Keratinocyte (primary cell): ENCODE measurements at regions not wholly inside any gene's neighbourhood (a gene's known extent, or its start where the extent isn't known, plus 50 kb on each side); places are given as distances from the start of the nearest gene placed in this dataset.

Experiments
- DNase-seq: peaks from one replicate; pipeline ENCODE4 v3.0.0-alpha.2; 2011; ENCODE audit warnings: low read depth, missing footprints, low spot score
- FAIRE-seq: peaks from 2 replicates; lab custom pipeline; 2011; peaks lifted over from hg19 to GRCh38; lab: Jason Lieb, UNC
- H2AFZ ChIP-seq: 2 replicates; pipeline ENCODE4 v1.6.0; 2012; ENCODE audit warnings: low read length, control low read depth, inconsistent platforms; ENCODE audit not compliant: control insufficient read depth
- H3K27ac ChIP-seq: 2 replicates; pipeline ENCODE4 v1.5.1; 2011; ENCODE audit warnings: low read length; ENCODE audit not compliant: control insufficient read depth, insufficient read depth
- H3K27me3 ChIP-seq: 3 replicates; pipeline ENCODE4 v1.6.0; 2011; ENCODE audit warnings: low read length; ENCODE audit not compliant: control insufficient read depth, insufficient read depth; ENCODE audit errors: extremely low read depth
- H3K36me3 ChIP-seq, 2 experiments: 2 replicates in 1 of 2; 3 replicates in 1 of 2; pipeline ENCODE4 v1.5.1; 2011; ENCODE audit warnings: low read length in 2 of 2, mild to moderate bottlenecking in 1 of 2; ENCODE audit not compliant: control insufficient read depth in 2 of 2, insufficient read depth in 2 of 2; ENCODE audit errors: extremely low read depth in 1 of 2
- H3K4me1 ChIP-seq: 3 replicates; pipeline ENCODE4 v1.5.1; 2011; ENCODE audit warnings: low read length; ENCODE audit not compliant: control insufficient read depth, insufficient read depth; ENCODE audit errors: extremely low read depth
- H3K4me2 ChIP-seq: 3 replicates; pipeline ENCODE4 v1.6.0; 2011; ENCODE audit warnings: low read depth, low read length; ENCODE audit not compliant: control insufficient read depth, insufficient read depth; ENCODE audit errors: extremely low read depth
- H3K4me3 ChIP-seq, 3 experiments: fragments of 200-600 bp in 1 of 3; sonication (generic) in 1 of 3; 2 replicates in 2 of 3; 3 replicates in 1 of 3; pipeline ENCODE4 v1.5.1; 2011 to 2016; ENCODE audit warnings: low read length in 3 of 3, mild to moderate bottlenecking in 3 of 3, control low read depth in 2 of 3, inconsistent platforms in 1 of 3, low read depth in 1 of 3, mixed read lengths in 1 of 3, mixed run types in 1 of 3, moderate library complexity in 1 of 3; ENCODE audit not compliant: control insufficient read depth in 2 of 3, insufficient read depth in 2 of 3; ENCODE audit errors: extremely low read depth in 1 of 3
- H3K79me2 ChIP-seq: 2 replicates; pipeline ENCODE4 v1.6.0; 2012; ENCODE audit warnings: low read length; ENCODE audit not compliant: control insufficient read depth, insufficient read depth
- H3K9ac ChIP-seq: 3 replicates; pipeline ENCODE4 v1.6.0; 2011; ENCODE audit warnings: low read length; ENCODE audit not compliant: control insufficient read depth, insufficient read depth; ENCODE audit errors: extremely low read depth
- H3K9me1 ChIP-seq: 3 replicates; pipeline ENCODE4 v1.6.0; 2011; ENCODE audit warnings: low read length; ENCODE audit not compliant: control insufficient read depth, insufficient read depth; ENCODE audit errors: extremely low read depth
- H3K9me3 ChIP-seq: 2 replicates; pipeline ENCODE4 v1.5.1; 2012; ENCODE audit warnings: low read depth, low read length; ENCODE audit not compliant: control insufficient read depth
- H4K20me1 ChIP-seq: 3 replicates; pipeline ENCODE4 v1.6.0; 2011; ENCODE audit warnings: low read length; ENCODE audit not compliant: control insufficient read depth, insufficient read depth; ENCODE audit errors: extremely low read depth
- EZH2 ChIP-seq: IDR thresholded peaks from one replicate; pipeline ENCODE4 v1.6.1; 2012; ENCODE audit warnings: inconsistent platforms, mild to moderate bottlenecking, low read length, moderate library complexity
- dilution Hi-C: fragments of 300-500 bp; cut with MboI; formaldehyde crosslinking; loops from one replicate; pipeline ENCODE4 v1.7.0; 2020; ENCODE audit warnings: low sequenced_read_pairs; ENCODE audit not compliant: extremely low pct_ligation_motif_present
- TF ChIP-seq, protein P1 (sequence below), 3 experiments: IDR thresholded peaks in 1 of 3; conservative IDR thresholded peaks in 1 of 3; optimal IDR thresholded peaks in 1 of 3; 2 replicates in 2 of 3; 3 replicates in 1 of 3; pipeline versions ENCODE3 to v1.5.1; 2011; ENCODE audit warnings: low read length in 3 of 3, mild to moderate bottlenecking in 3 of 3, moderate library complexity in 2 of 3, control low read depth in 1 of 3, inconsistent platforms in 1 of 3; ENCODE audit not compliant: insufficient read depth in 2 of 3; ENCODE audit errors: extremely low read depth in 1 of 3

DNA sequence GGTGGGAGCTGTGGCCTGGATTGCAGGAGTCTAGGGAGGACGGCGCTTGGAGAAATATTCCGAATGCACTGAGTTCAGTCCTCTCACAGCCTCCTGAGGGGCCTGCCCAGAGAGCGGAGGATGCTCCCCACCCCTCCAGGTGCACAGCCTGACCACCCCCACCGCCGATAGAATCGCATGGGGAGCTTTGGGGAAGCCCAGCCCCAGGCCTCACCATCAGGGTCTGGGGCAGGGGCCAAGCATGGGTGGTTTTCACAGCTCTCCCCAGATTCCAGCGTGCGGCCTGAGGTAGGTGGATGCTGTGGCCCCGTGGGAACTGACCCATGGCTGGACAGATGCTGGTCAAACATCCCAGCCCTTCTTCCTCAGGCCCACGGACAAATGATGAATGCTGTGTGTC is 79.9 kb upstream of the OLFM1 start:
- Histone ChIP-seq H3K9ac (no peak overlapping the region), H3K4me1 (no peaks in the 10 kb centered on the region), H3K79me2 (no peaks in the 10 kb centered on the region), H2AFZ (no peak overlapping the region), H4K20me1 (no peaks in the 10 kb centered on the region), H3K4me3 (no peak overlapping the region), H3K27me3 (no peaks in the 10 kb centered on the region), H3K9me1 (no peaks in the 10 kb centered on the region), H3K9me3 (no peaks in the 10 kb centered on the region), H3K4me2 (no peak overlapping the region), H3K27ac (no peak overlapping the region), H3K36me3 (no peaks in the 10 kb centered on the region)
- FAIRE-seq: no peak
- no peak for TF ChIP-seq EZH2
- TF ChIP-seq, protein P1, sequence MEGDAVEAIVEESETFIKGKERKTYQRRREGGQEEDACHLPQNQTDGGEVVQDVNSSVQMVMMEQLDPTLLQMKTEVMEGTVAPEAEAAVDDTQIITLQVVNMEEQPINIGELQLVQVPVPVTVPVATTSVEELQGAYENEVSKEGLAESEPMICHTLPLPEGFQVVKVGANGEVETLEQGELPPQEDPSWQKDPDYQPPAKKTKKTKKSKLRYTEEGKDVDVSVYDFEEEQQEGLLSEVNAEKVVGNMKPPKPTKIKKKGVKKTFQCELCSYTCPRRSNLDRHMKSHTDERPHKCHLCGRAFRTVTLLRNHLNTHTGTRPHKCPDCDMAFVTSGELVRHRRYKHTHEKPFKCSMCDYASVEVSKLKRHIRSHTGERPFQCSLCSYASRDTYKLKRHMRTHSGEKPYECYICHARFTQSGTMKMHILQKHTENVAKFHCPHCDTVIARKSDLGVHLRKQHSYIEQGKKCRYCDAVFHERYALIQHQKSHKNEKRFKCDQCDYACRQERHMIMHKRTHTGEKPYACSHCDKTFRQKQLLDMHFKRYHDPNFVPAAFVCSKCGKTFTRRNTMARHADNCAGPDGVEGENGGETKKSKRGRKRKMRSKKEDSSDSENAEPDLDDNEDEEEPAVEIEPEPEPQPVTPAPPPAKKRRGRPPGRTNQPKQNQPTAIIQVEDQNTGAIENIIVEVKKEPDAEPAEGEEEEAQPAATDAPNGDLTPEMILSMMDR (optimal IDR thresholded peaks at IDR 0.05 in 1 of 3, IDR thresholded peaks at IDR 0.05 in 1 of 3, conservative IDR thresholded peaks at IDR 0.05 in 1 of 3; ENCODE audit: extremely low read depth in 1 of 3, insufficient read depth in 2 of 3, low read length in 3 of 3): no peak
- DNase-seq: no peak
- dilution Hi-C loops: no loop called here

DNA sequence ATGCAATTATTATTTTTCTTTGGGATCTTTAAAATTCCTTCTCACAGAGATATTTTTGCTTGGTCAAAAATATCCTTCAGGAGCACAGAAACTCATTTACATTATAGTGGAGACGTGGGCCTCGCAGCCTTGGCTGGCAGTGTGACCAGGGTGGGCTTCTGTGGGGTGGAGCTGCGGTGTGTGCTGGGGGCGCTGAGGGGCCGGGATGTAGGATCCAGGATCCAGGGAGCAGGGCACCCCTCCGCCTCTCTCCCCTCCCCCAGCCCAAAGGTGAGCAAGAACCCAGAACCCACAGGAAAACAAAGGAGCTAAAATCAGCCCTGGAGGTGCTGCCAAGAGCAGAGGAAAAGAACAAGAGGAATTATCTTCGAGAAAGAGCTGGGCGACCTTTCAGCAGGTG is 79.1 kb upstream of the OLFM1 start:
- no peak for FAIRE-seq

More for the DNA sequence above, 79.1 kb upstream of the OLFM1 start:
- Histone ChIP-seq H3K4me2 (no peak overlapping the region), H3K9me3 (no peaks in the 10 kb centered on the region), H2AFZ (no peak overlapping the region), H3K27ac (no peak overlapping the region), H3K36me3 (no peaks in the 10 kb centered on the region), H3K4me3 (no peak overlapping the region), H3K9ac (no peak overlapping the region), H3K9me1 (no peaks in the 10 kb centered on the region), H3K4me1 (no peaks in the 10 kb centered on the region), H3K27me3 (no peaks in the 10 kb centered on the region), H4K20me1 (no peaks in the 10 kb centered on the region), H3K79me2 (no peaks in the 10 kb centered on the region)
- no peak for DNase-seq
- no peak for TF ChIP-seq EZH2
- TF ChIP-seq, protein P1 (optimal IDR thresholded peaks at IDR 0.05 in 1 of 3, IDR thresholded peaks at IDR 0.05 in 1 of 3, conservative IDR thresholded peaks at IDR 0.05 in 1 of 3; ENCODE audit: extremely low read depth in 1 of 3, insufficient read depth in 2 of 3, low read length in 3 of 3): no peak
- dilution Hi-C loops: no loop called here
